Upper lobe of left lung (tissue), 6 donors: ENCODE measurements at regions not wholly inside any gene's neighbourhood (a gene's known extent, or its start where the extent isn't known, plus 50 kb on each side); places are given as distances from the start of the nearest gene placed in this dataset.

Experiments used
- ATAC-seq, 2 donors: fragments of 200-7000 bp; cut with Tn5 transposase; one replicate each; pipeline ENCODE4 v1.9.1; 2022; ENCODE audit warnings: mild to moderate bottlenecking in 2 of 2, moderate library complexity in 2 of 2; ENCODE audit not compliant: low FRiP score in 2 of 2
- DNase-seq, 2 donors: peaks; one replicate each; pipeline ENCODE4 v3.0.0-alpha.2; 2019 to 2020
- H3K27ac ChIP-seq, 4 donors: fragments of 200-600 bp; sonication (generic); one replicate each; pipeline ENCODE4 v1.5.1; 2016 to 2019
- H3K27me3 ChIP-seq, 4 donors: fragments of 200-600 bp; sonication (generic); one replicate each; pipeline ENCODE4 v1.5.1; 2017 to 2019
- H3K36me3 ChIP-seq, 4 donors: fragments of 200-600 bp; sonication (generic); one replicate each; pipeline ENCODE4 v1.5.1; 2016 to 2019
- H3K4me1 ChIP-seq, 4 donors: fragments of 200-600 bp; sonication (generic); one replicate each; pipeline ENCODE4 v1.5.1; 2018 to 2019
- H3K4me3 ChIP-seq, 4 donors: fragments of 200-600 bp; sonication (generic); one replicate each; pipeline ENCODE4 v1.5.1; 2017 to 2019; ENCODE audit warnings: mild to moderate bottlenecking in 2 of 4, moderate library complexity in 1 of 4
- H3K9me3 ChIP-seq, 4 donors: fragments of 200-600 bp; sonication (generic); one replicate each; pipeline ENCODE4 v1.5.1; 2018 to 2019
- CTCF ChIP-seq, 6 experiments: fragments of 450-650 bp in 4 of 6; fragments of 200-600 bp in 2 of 6; sonication (generic) in 2 of 6; IDR thresholded peaks; one replicate each; pipeline ENCODE4 v1.5.1; 2016 to 2019; ENCODE audit warnings: antibody characterized with exemption in 6 of 6
- EP300 ChIP-seq, 4 donors: sonication (generic); formaldehyde crosslinking; IDR thresholded peaks; one replicate each; pipeline ENCODE4 v1.5.1; 2017; ENCODE audit warnings: antibody characterized with exemption in 4 of 4, control low read depth in 2 of 4
- POLR2A ChIP-seq, 4 donors: fragments of 450-650 bp; IDR thresholded peaks; one replicate each; pipeline ENCODE4 v1.5.1; 2016 to 2017; ENCODE audit warnings: antibody characterized with exemption in 4 of 4, mild to moderate bottlenecking in 2 of 4
- POLR2AphosphoS5 ChIP-seq, 2 donors: sonication (generic); formaldehyde crosslinking; IDR thresholded peaks; one replicate each; pipeline ENCODE4 v1.5.1; 2017; ENCODE audit warnings: antibody characterized with exemption in 2 of 2
- WGBS, 2 donors: methylation state at CpG; one replicate each; pipeline ENCODE4 v1.1.5; 2017 to 2018; 5-methylcytosine and 5-hydroxymethylcytosine counted together
- donor health status: DM: no; HTN: no; CAD: no; lungs with moderate emphysema.
- donor health status: DM: no; HTN: yes; CAD: no; lungs with severe emphysema.

DNA sequence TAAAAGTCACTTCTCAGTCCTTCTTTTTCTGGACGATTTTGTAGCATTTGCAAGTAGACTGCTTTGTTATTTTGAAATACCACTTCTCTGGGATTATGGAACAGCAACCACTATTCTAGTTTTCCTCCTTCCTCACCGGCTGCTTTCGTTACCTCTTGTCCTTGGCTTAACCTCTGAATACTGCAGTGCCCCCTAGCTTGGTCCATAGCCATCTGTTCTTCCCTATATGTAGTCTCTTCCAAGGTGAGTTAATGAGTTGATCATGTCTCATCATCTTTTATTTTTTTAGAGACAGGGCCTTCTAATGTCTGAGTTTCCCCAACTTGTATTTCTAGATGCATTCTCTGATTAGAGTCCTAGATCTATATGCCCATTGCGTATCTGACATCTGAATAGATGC lies 694.3 kb downstream of the NTRK3 start:
- DNase-seq (no peak), ATAC-seq (no peak)
- no peaks in the 10 kb centered on the region for H3K27me3 ChIP-seq
- H3K9me3 ChIP-seq, result no peaks in the 10 kb centered on the region
- no peak overlapping the region for H3K4me3 ChIP-seq
- H3K36me3 ChIP-seq, result no peaks in the 10 kb centered on the region
- no peak overlapping the region for H3K27ac ChIP-seq
- no peaks in the 10 kb centered on the region for H3K4me1 ChIP-seq
- TF ChIP-seq POLR2A (IDR thresholded peaks at IDR 0.05) (no peak), CTCF (IDR thresholded peaks at IDR 0.05) (no peak), POLR2AphosphoS5 (IDR thresholded peaks at IDR 0.05) (no peak), EP300 (IDR thresholded peaks at IDR 0.05) (no peak)
- 78 to 79% methylated on average over 4 of the region's 4 CpGs for WGBS, 2 donors

- 88 to 89% methylated on average over 2 of the region's 2 CpGs for WGBS, 2 donors
- H3K4me3 ChIP-seq, result no peak overlapping the region
- H3K36me3 ChIP-seq, result no peaks in the 10 kb centered on the region
- no peaks in the 10 kb centered on the region for H3K4me1 ChIP-seq
- H3K27me3 ChIP-seq, result no peaks in the 10 kb centered on the region
- no peaks in the 10 kb centered on the region for H3K9me3 ChIP-seq
- no peak for TF ChIP-seq POLR2A (IDR thresholded peaks at IDR 0.05)
- no peak for TF ChIP-seq EP300 (IDR thresholded peaks at IDR 0.05)
- TF ChIP-seq CTCF (IDR thresholded peaks at IDR 0.05), result no peak
- no peak for TF ChIP-seq POLR2AphosphoS5 (IDR thresholded peaks at IDR 0.05)
- DNase-seq, result no peak
- H3K27ac ChIP-seq, result no peak overlapping the region
- ATAC-seq, result no peak
Measured at GRCh38 chr15:87561641-87562040, 694.9 kb downstream of the NTRK3 start.

DNA sequence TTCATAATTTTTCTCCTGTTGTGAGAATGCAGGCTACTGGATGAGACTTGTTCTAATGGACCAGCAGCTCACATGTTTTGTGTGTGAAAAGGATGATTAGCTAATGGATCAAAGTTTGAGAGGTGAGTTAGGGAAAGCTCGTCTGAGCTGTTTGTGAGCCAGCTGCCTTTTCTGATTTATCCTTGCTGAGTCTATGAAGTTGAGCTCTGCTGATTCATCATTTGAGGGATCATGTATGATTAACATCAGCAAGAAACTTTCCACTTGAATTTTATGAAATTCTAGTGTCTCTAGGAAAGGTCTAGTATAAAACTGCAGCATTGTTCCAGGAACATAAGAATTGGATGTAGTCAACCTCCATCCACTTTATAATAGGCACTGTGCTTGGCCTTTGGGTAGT lies 698.7 kb downstream of the NTRK3 start:
- 57 to 64% methylated on average over 1 of the region's 1 CpG for WGBS, 2 donors
- DNase-seq, result no peak
- Histone ChIP-seq H3K9me3 (no peaks in the 10 kb centered on the region), H3K36me3 (no peaks in the 10 kb centered on the region), H3K4me3 (no peak overlapping the region), H3K4me1 (no peaks in the 10 kb centered on the region), H3K27ac (no peak overlapping the region), H3K27me3 (no peaks in the 10 kb centered on the region)
- no peak for TF ChIP-seq POLR2AphosphoS5 (IDR thresholded peaks at IDR 0.05)
- no peak for TF ChIP-seq EP300 (IDR thresholded peaks at IDR 0.05)
- no peak for TF ChIP-seq CTCF (IDR thresholded peaks at IDR 0.05)
- TF ChIP-seq POLR2A (IDR thresholded peaks at IDR 0.05), result no peak
- ATAC-seq, result no peak

- Histone ChIP-seq H3K27ac (no peak overlapping the region), H3K27me3 (no peaks in the 10 kb centered on the region), H3K4me3 (no peak overlapping the region), H3K9me3 (no peaks in the 10 kb centered on the region), H3K4me1 (no peaks in the 10 kb centered on the region), H3K36me3 (no peaks in the 10 kb centered on the region)
- no peak for TF ChIP-seq CTCF (IDR thresholded peaks at IDR 0.05)
- no peak for TF ChIP-seq POLR2A (IDR thresholded peaks at IDR 0.05)
- ATAC-seq, result no peak
- DNase-seq, result no peak
Measured at GRCh38 chr15:87556886-87557285, 699.7 kb downstream of the NTRK3 start.

DNA sequence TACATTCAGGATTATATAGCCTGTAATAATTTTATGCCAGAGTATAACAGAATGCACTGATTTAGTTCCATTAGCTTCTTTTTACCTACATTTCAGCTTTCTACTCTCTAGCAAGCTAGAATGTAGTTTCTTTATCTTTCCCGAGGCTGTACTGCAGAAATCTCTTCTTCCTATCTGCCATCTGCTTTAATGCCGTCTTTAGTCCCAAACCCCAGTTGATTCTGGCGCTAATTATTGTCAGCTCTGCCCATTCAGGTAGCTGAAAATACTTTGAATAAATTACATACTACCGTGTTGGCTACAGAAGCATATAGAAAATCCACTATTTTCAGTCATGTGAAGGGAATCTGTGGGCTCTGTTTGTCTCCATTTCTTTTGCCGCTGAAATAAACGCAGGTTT lies 706.7 kb downstream of the NTRK3 start:
- WGBS, 2 donors, result 85% methylated on average over 6 of the region's 6 CpGs

More for the DNA sequence above, 706.7 kb downstream of the NTRK3 start:
- H3K27ac ChIP-seq, result no peak overlapping the region
- H3K4me3 ChIP-seq, result no peak overlapping the region
- no peaks in the 10 kb centered on the region for H3K9me3 ChIP-seq
- ATAC-seq (no peak), DNase-seq (no peak)
- TF ChIP-seq POLR2AphosphoS5 (IDR thresholded peaks at IDR 0.05), result no peak
- no peak for TF ChIP-seq POLR2A (IDR thresholded peaks at IDR 0.05)
- TF ChIP-seq EP300 (IDR thresholded peaks at IDR 0.05), result no peak
- no peak for TF ChIP-seq CTCF (IDR thresholded peaks at IDR 0.05)
- no peaks in the 10 kb centered on the region for H3K27me3 ChIP-seq
- H3K4me1 ChIP-seq, result no peaks in the 10 kb centered on the region
- no peaks in the 10 kb centered on the region for H3K36me3 ChIP-seq
